DMS153 treated with DMSO at 0.1 percent for 48 hours (cell line): ENCODE measurements at regions not wholly inside any gene's neighbourhood (a gene's known extent, or its start where the extent isn't known, plus 50 kb on each side); places are given as distances from the start of the nearest gene placed in this dataset.

Experiments used
- DNase-seq: peaks from one replicate; lab custom pipeline; 2025; ENCODE audit not compliant: unreplicated experiment; lab: John Stamatoyannopoulos, UW

GRCh38 chr2:189364607-189365006 lies 76.7 kb upstream of the WDR75 start:
- DNase-seq: no peak

GRCh38 chr2:189366349-189366748 lies 74.9 kb upstream of the WDR75 start:
- no peak for DNase-seq

GRCh38 chr2:189367343-189367742 lies 73.9 kb upstream of the WDR75 start:
- no peak for DNase-seq

GRCh38 chr2:189369566-189369965 lies 71.7 kb upstream of the WDR75 start:
- DNase-seq: no peak

GRCh38 chr2:189370719-189371118 lies 70.6 kb upstream of the WDR75 start:
- no peak for DNase-seq

- no peak for DNase-seq
Measured at GRCh38 chr2:189372688-189373257, 68.5 kb upstream of the WDR75 start.

GRCh38 chr2:189374481-189374880 lies 66.8 kb upstream of the WDR75 start:
- DNase-seq: no peak

- no peak for DNase-seq
Measured at GRCh38 chr2:189375842-189376241, 65.4 kb upstream of the WDR75 start.

- DNase-seq: no peak
Measured at GRCh38 chr2:189379287-189379630, 62.0 kb upstream of the WDR75 start.

GRCh38 chr2:189379731-189380261 lies 61.5 kb upstream of the WDR75 start:
- no peak for DNase-seq

- DNase-seq: no peak
Measured at GRCh38 chr2:189382668-189383067, 58.6 kb upstream of the WDR75 start.

GRCh38 chr2:189386741-189387140 lies 54.5 kb upstream of the WDR75 start:
- no peak for DNase-seq

- no peak for DNase-seq
Measured at GRCh38 chr2:189391201-189391600, 50.1 kb upstream of the WDR75 start.
